Esophagus squamous epithelium (tissue), 5 donors: ENCODE measurements at regions not wholly inside any gene's neighbourhood (a gene's known extent, or its start where the extent isn't known, plus 50 kb on each side); places are given as distances from the start of the nearest gene placed in this dataset.

ENCODE experiments used
- DNase-seq: peaks from one replicate; lab custom pipeline; 2025; lab: John Stamatoyannopoulos, UW
- H3K27ac ChIP-seq, 4 donors: fragments of 200-600 bp; sonication (generic); one replicate each; pipeline ENCODE4 v1.5.1; 2016 to 2019; ENCODE audit warnings: mild to moderate bottlenecking in 1 of 4
- H3K27me3 ChIP-seq, 4 donors: fragments of 200-600 bp; sonication (generic); 1 replicate in 3 of 4; 2 replicates in 1 of 4; pipeline versions ENCODE4 v1.5.1 to v1.6.0; 2017 to 2021; ENCODE audit warnings: antibody characterized with exemption in 1 of 4
- H3K36me3 ChIP-seq, 3 donors: fragments of 200-600 bp; sonication (generic); one replicate each; pipeline ENCODE4 v1.5.1; 2016 to 2019
- H3K4me1 ChIP-seq, 3 donors: fragments of 200-600 bp; sonication (generic); one replicate each; pipeline ENCODE4 v1.5.1; 2017 to 2019
- H3K4me3 ChIP-seq, 4 donors: fragments of 200-600 bp; sonication (generic); 1 replicate in 3 of 4; 2 replicates in 1 of 4; pipeline ENCODE4 v1.5.1; 2016 to 2019; ENCODE audit warnings: mild to moderate bottlenecking in 2 of 4, moderate library complexity in 1 of 4
- H3K9me3 ChIP-seq, 3 donors: fragments of 200-600 bp; sonication (generic); one replicate each; pipeline ENCODE4 v1.5.1; 2016 to 2019
- CTCF ChIP-seq, 6 experiments: fragments of 450-650 bp in 4 of 6; fragments of 200-600 bp in 2 of 6; sonication (generic) in 2 of 6; IDR thresholded peaks; one replicate each; pipeline ENCODE4 v1.5.1; 2016 to 2019; ENCODE audit warnings: antibody characterized with exemption in 6 of 6, mild to moderate bottlenecking in 4 of 6, moderate library complexity in 4 of 6
- POLR2A ChIP-seq, 4 donors: fragments of 450-650 bp; IDR thresholded peaks; one replicate each; pipeline ENCODE4 v1.6.1; 2017; ENCODE audit warnings: antibody characterized with exemption in 4 of 4, mild to moderate bottlenecking in 4 of 4, moderate library complexity in 3 of 4
- WGBS, 2 donors: methylation state at CpG; one replicate each; pipeline ENCODE4 v1.1.5; 2018; 5-methylcytosine and 5-hydroxymethylcytosine counted together
- intact Hi-C: fragments of 100-400 bp; cut with DNase I; formaldehyde crosslinking; loops from one replicate; pipeline ENCODE4 v1.15.0; 2022
- donor health status: DM: yes; HTN: yes; CAD: no.

DNA sequence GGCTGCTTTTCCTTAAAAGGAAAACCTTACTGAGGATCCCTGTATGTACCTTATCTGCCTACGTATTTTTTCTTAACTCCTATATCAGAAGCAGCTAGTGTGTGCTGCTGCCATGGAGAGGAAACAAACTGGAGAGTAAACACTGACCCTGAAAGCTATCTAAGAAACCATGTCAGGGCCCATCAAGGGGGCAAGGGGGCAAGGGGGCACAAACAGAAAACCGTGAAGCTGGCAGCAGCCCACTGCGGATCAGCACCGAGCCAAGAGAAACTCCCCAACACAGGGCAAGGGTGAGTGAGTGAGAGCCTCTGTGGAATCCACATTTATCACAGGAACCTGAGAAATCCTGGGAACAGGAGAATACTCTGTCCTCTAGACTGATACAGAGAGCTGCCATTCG, 1204.2 kb downstream of the PCDH18 start:
- no peak overlapping the region for H3K4me3 ChIP-seq
- no peaks in the 10 kb centered on the region for H3K36me3 ChIP-seq
- no peak for DNase-seq
- H3K27ac ChIP-seq: no peak overlapping the region
- intact Hi-C loops: no loop called here
- TF ChIP-seq CTCF (IDR thresholded peaks at IDR 0.05) (no peak), POLR2A (IDR thresholded peaks at IDR 0.05) (no peak)
- no peaks in the 10 kb centered on the region for H3K9me3 ChIP-seq
- no peaks in the 10 kb centered on the region for H3K4me1 ChIP-seq
- no peaks in the 10 kb centered on the region for H3K27me3 ChIP-seq
- 55 to 72% methylated on average over 5 of the region's 5 CpGs for WGBS, 2 donors

- Histone ChIP-seq H3K4me3 (no peak overlapping the region), H3K27ac (no peak overlapping the region), H3K27me3 (no peaks in the 10 kb centered on the region), H3K4me1 (no peaks in the 10 kb centered on the region), H3K9me3 (no peaks in the 10 kb centered on the region), H3K36me3 (no peaks in the 10 kb centered on the region)
- intact Hi-C loops: no loop called here
- no peak for DNase-seq
- WGBS, 2 donors: 44 to 88% methylated on average over 1 of the region's 1 CpG
- TF ChIP-seq POLR2A (IDR thresholded peaks at IDR 0.05): no peak
- TF ChIP-seq CTCF (IDR thresholded peaks at IDR 0.05): no peak
These were observed 1211.9 kb downstream of the PCDH18 start for GRCh38 chr4:136320465-136320813.

DNA sequence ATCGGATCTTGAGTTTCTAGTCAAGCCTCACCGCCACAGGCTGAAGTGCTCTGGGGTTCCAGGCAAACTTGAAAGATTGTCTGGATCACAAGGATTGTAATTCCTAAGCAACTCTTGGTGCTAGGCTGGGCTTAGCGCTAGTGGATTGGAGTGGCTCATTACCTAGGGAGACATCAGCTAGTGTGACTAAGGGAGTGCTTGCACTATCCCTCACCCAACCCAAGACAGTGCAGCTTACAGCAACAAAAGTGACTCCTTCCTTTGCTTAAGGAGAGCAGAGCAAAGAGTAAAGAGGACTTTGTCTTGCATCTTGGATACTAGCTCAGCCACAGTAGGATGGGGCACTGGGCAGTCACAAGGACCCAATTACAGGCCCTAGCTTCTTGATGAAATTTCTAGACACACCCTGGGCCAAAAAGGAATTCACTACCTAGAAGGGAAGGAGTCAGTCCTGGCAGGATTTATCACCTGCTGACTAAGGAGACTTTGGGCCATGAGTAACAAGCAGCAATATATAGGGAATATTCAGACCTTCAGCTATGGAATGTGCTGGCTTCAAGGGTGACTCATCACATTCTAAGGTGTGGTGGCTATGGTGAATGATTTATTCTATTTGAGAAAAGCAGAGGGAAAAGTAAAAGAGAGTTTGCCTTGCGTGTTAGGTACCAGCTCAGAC, 1212.4 kb downstream of the PCDH18 start:
- no peaks in the 10 kb centered on the region for H3K27me3 ChIP-seq
- DNase-seq: no peak
- H3K9me3 ChIP-seq: no peaks in the 10 kb centered on the region
- intact Hi-C loops: no loop called here
- no peak overlapping the region for H3K4me3 ChIP-seq
- no peak for TF ChIP-seq CTCF (IDR thresholded peaks at IDR 0.05)
- no peak for TF ChIP-seq POLR2A (IDR thresholded peaks at IDR 0.05)
- WGBS, 2 donors: 84 to 89% methylated on average over 4 of the region's 4 CpGs
- H3K36me3 ChIP-seq: no peaks in the 10 kb centered on the region
- no peaks in the 10 kb centered on the region for H3K4me1 ChIP-seq
- H3K27ac ChIP-seq: no peak overlapping the region

DNA sequence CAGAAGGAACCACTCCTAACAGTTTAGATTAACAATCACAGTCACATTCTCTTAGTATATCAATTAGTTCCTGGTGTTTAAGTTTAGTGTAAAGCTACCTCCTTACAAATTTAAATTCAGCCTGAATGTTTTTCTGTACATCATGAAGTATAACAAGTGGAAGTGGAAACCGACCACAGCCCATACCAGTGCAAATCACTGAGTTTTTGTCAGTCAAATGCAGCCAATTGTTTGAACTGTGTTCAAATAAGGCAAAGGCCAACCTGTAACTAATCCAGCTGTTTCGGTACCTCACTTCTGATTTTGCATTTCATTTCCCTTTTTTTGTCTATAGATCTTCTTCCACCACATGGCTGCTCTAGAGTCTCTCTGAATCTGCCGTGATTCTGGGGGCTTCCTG, 1215.3 kb downstream of the PCDH18 start:
- Histone ChIP-seq H3K4me3 (no peak overlapping the region), H3K27ac (no peak overlapping the region), H3K27me3 (no peaks in the 10 kb centered on the region), H3K36me3 (no peaks in the 10 kb centered on the region), H3K4me1 (no peaks in the 10 kb centered on the region), H3K9me3 (no peaks in the 10 kb centered on the region)
- intact Hi-C loops: no loop called here
- DNase-seq: no peak
- WGBS, 2 donors: 56 to 69% methylated on average over 3 of the region's 3 CpGs
- TF ChIP-seq POLR2A (IDR thresholded peaks at IDR 0.05) (no peak), CTCF (IDR thresholded peaks at IDR 0.05) (no peak)

GRCh38 chr4:136314686-136315085, 1217.6 kb downstream of the PCDH18 start:
- 16 to 39% methylated on average over 2 of the region's 2 CpGs for WGBS, 2 donors
- Histone ChIP-seq H3K36me3 (no peaks in the 10 kb centered on the region), H3K4me1 (no peaks in the 10 kb centered on the region), H3K9me3 (no peaks in the 10 kb centered on the region), H3K4me3 (no peak overlapping the region), H3K27me3 (no peaks in the 10 kb centered on the region), H3K27ac (no peak overlapping the region)
- intact Hi-C loops: no loop called here
- DNase-seq: no peak
- TF ChIP-seq CTCF (IDR thresholded peaks at IDR 0.05): no peak
- no peak for TF ChIP-seq POLR2A (IDR thresholded peaks at IDR 0.05)
